NCI-H2107 treated with DMSO at 0.1 percent for 48 hours (cell line): ENCODE measurements at regions not wholly inside any gene's neighbourhood (a gene's known extent, or its start where the extent isn't known, plus 50 kb on each side); places are given as distances from the start of the nearest gene placed in this dataset.
"Not testable (repeated sequence)": the region's sequence is repeated elsewhere in the genome, so short reads cannot be mapped to it uniquely, and the experiment has no call there.

Experiments
- DNase-seq: peaks from one replicate; lab custom pipeline; 2025; ENCODE audit not compliant: unreplicated experiment; lab: John Stamatoyannopoulos, UW

- DNase-seq, result no peak
Observed at GRCh38 chr2:20130821-20131645, 79.6 kb upstream of the LAPTM4A start.

- DNase-seq, result no peak
Observed at GRCh38 chr2:20130160-20130560, 78.7 kb upstream of the LAPTM4A start.

GRCh38 chr2:20129331-20130159 lies 78.1 kb upstream of the LAPTM4A start:
- peak; percentile 89 for DNase-seq

- DNase-seq, result no peak
Observed at GRCh38 chr2:20128506-20129330, 77.3 kb upstream of the LAPTM4A start.

GRCh38 chr2:20126469-20126868 lies 75.0 kb upstream of the LAPTM4A start:
- no peak for DNase-seq

GRCh38 chr2:20126040-20126439 lies 74.6 kb upstream of the LAPTM4A start:
- DNase-seq, result no peak

- DNase-seq, result no peak
Observed at GRCh38 chr2:20125616-20126015, 74.2 kb upstream of the LAPTM4A start.

- DNase-seq, result no peak
Observed at GRCh38 chr2:20125164-20125563, 73.7 kb upstream of the LAPTM4A start.

- no peak for DNase-seq
Observed at GRCh38 chr2:20123871-20124594, 72.6 kb upstream of the LAPTM4A start.

- DNase-seq, result no peak
Observed at GRCh38 chr2:20122864-20123263, 71.4 kb upstream of the LAPTM4A start.

GRCh38 chr2:20120569-20121416 lies 69.4 kb upstream of the LAPTM4A start:
- DNase-seq, result no peak

GRCh38 chr2:20118051-20118450 lies 66.6 kb upstream of the LAPTM4A start:
- DNase-seq, result no peak

GRCh38 chr2:20115902-20116301 lies 64.5 kb upstream of the LAPTM4A start:
- no peak for DNase-seq

- no peak for DNase-seq
Observed at GRCh38 chr2:20115374-20115773, 63.9 kb upstream of the LAPTM4A start.

GRCh38 chr2:20113986-20114938 lies 62.8 kb upstream of the LAPTM4A start:
- DNase-seq, result no peak

GRCh38 chr2:20113004-20113796 lies 61.8 kb upstream of the LAPTM4A start:
- DNase-seq, result no peak

- not testable (repeated sequence) for DNase-seq
Observed at GRCh38 chr2:20112361-20112760, 60.9 kb upstream of the LAPTM4A start.
